ENCODE measurements at regions not wholly inside any gene's neighbourhood (a gene's known extent, or its start where the extent isn't known, plus 50 kb on each side); places are given as distances from the start of the nearest gene placed in this dataset.
A peak's percentile ranks its signal among the peaks of the same experiment; 100 is the strongest.

GRCh38 chr2:121041516-121041915 is 243.5 kb downstream of the TFCP2L1 start:
- peaks cover 40% of the 10 kb centered on the region for H3K27me3 Mint-ChIP-seq (ENCODE audit: low read depth)
- H3K36me3 Mint-ChIP-seq = no peaks in the 10 kb centered on the region
- H3K4me3 Mint-ChIP-seq = no peak overlapping the region
- no peak overlapping the region for H3K27ac Mint-ChIP-seq
- H3K4me1 Mint-ChIP-seq = no peaks in the 10 kb centered on the region
- TF ChIP-seq CTCF (IDR thresholded peaks at IDR 0.05; ENCODE audit: unreplicated experiment) = no peak
- no peaks in the 10 kb centered on the region for H3K9me3 Mint-ChIP-seq
- no peak for DNase-seq (ENCODE audit: low spot score in 2 of 2, unreplicated experiment in 2 of 2)

GRCh38 chr2:121043061-121043826 is 241.8 kb downstream of the TFCP2L1 start:
- Mint-ChIP-seq H3K4me3 (no peak overlapping the region), H3K9me3 (no peaks in the 10 kb centered on the region), H3K4me1 (no peaks in the 10 kb centered on the region), H3K36me3 (no peaks in the 10 kb centered on the region), H3K27ac (no peak overlapping the region), H3K27me3 (ENCODE audit: low read depth) (peaks cover 40% of the 10 kb centered on the region)
- no peak for DNase-seq (ENCODE audit: low spot score in 2 of 2, unreplicated experiment in 2 of 2)
- no peak for TF ChIP-seq CTCF (IDR thresholded peaks at IDR 0.05; ENCODE audit: unreplicated experiment)

- Mint-ChIP-seq H3K27me3 (ENCODE audit: low read depth) (peaks cover 40% of the 10 kb centered on the region), H3K27ac (no peak overlapping the region), H3K36me3 (no peaks in the 10 kb centered on the region), H3K4me3 (no peak overlapping the region), H3K9me3 (no peaks in the 10 kb centered on the region), H3K4me1 (no peaks in the 10 kb centered on the region)
- DNase-seq (ENCODE audit: low spot score in 2 of 2, unreplicated experiment in 2 of 2) = no peak
- TF ChIP-seq CTCF (IDR thresholded peaks at IDR 0.05; ENCODE audit: unreplicated experiment) = peak; percentile 17
Observed at GRCh38 chr2:121043827-121044222, 241.2 kb downstream of the TFCP2L1 start.

- Mint-ChIP-seq H3K27ac (no peak overlapping the region), H3K4me1 (no peaks in the 10 kb centered on the region), H3K4me3 (no peak overlapping the region), H3K27me3 (ENCODE audit: low read depth) (peaks cover 37% of the 10 kb centered on the region), H3K36me3 (no peaks in the 10 kb centered on the region), H3K9me3 (no peaks in the 10 kb centered on the region)
- TF ChIP-seq CTCF (IDR thresholded peaks at IDR 0.05; ENCODE audit: unreplicated experiment) = no peak
- no peak for DNase-seq (ENCODE audit: low spot score in 2 of 2, unreplicated experiment in 2 of 2)
Observed at GRCh38 chr2:121044412-121044811, 240.6 kb downstream of the TFCP2L1 start.

- H3K36me3 Mint-ChIP-seq = no peaks in the 10 kb centered on the region
- TF ChIP-seq CTCF (IDR thresholded peaks at IDR 0.05; ENCODE audit: unreplicated experiment) = no peak
- no peak for DNase-seq (ENCODE audit: low spot score in 2 of 2, unreplicated experiment in 2 of 2)
- H3K4me1 Mint-ChIP-seq = no peaks in the 10 kb centered on the region
- H3K4me3 Mint-ChIP-seq = no peak overlapping the region
- peaks cover 36% of the 10 kb centered on the region for H3K27me3 Mint-ChIP-seq (ENCODE audit: low read depth)
- no peak overlapping the region for H3K27ac Mint-ChIP-seq
- H3K9me3 Mint-ChIP-seq = no peaks in the 10 kb centered on the region
Observed at GRCh38 chr2:121045245-121045644, 239.8 kb downstream of the TFCP2L1 start.
